ENCODE measurements at regions not wholly inside any gene's neighbourhood (a gene's known extent, or its start where the extent isn't known, plus 50 kb on each side); places are given as distances from the start of the nearest gene placed in this dataset.

GRCh38 chr17:70473049-70473448 is 303.7 kb downstream of the KCNJ2 start:
- Histone ChIP-seq H3K4me3 (no peak overlapping the region), H3K9me3 (peaks cover 0 to 7% (median 0%) of the 10 kb centered on the region in 4 donors), H3K27me3 (no peaks in the 10 kb centered on the region), H3K27ac (no peak overlapping the region), H3K4me1 (no peaks in the 10 kb centered on the region), H3K36me3 (no peaks in the 10 kb centered on the region)
- DNase-seq, result no peak
- intact Hi-C loops (cut with DNase I; ENCODE audit: low total_unique reads), result no loop called here
- no peak for TF ChIP-seq EP300 (IDR thresholded peaks at IDR 0.05)
- no peak for TF ChIP-seq POLR2A (IDR thresholded peaks at IDR 0.05)
- no peak for TF ChIP-seq CTCF (IDR thresholded peaks at IDR 0.05)
- no peak for TF ChIP-seq POLR2AphosphoS5 (IDR thresholded peaks at IDR 0.05)
- 83 to 96% (median 95%) methylated on average over 3 to 4 of the region's 4 CpGs for WGBS, 5 donors

DNA sequence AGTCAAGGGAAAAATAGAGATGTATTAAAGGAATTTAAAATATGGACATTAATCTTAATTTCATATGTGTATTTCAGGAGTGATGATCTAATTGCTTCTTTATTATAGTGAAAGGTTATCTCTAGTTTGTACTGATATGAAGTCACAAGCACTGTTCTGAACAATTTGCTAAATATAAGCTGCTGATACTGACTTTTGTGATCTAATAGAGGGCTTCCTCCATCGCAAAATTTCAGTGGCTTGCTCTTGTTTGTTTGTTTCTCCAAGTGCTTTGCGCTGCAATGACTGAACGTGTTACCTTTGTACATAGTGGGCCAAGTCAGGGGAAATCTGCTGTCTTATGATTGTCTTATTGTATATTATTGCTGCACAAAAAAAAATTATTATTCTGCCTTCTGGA is 307.0 kb downstream of the KCNJ2 start:
- intact Hi-C loops (cut with DNase I; ENCODE audit: low total_unique reads), result no loop called here
- no peaks in the 10 kb centered on the region for H3K36me3 ChIP-seq

DNA sequence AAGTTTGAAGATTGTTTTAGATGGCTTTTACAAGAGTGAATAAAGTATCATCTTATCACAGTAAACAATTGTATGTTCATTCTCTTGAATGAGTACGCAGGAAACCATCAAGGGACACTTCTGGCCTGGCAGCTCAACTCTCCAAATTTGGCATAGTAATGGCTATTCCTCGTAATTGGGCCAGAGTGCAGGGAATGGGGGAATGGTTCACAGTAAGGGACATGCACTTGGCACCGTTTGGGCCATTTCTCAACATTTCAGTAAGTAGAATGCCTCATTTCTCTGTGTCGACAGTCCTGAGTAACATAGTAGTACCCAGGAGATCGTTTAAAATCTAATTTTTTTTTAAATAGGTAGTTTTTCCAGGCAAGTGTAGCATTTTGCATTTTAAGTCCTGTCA is 309.6 kb downstream of the KCNJ2 start:
- H3K27ac ChIP-seq, result no peak overlapping the region
- no peaks in the 10 kb centered on the region for H3K27me3 ChIP-seq
- H3K4me3 ChIP-seq, result no peak overlapping the region
- peaks cover 0 to 8% (median 6%) of the 10 kb centered on the region in 4 donors for H3K9me3 ChIP-seq
- peak in 1 of 2 donors; percentile 4 for DNase-seq
- 62 to 77% (median 74%) methylated on average over 5 of the region's 5 CpGs for WGBS, 5 donors
- TF ChIP-seq POLR2AphosphoS5 (IDR thresholded peaks at IDR 0.05) (no peak), EP300 (IDR thresholded peaks at IDR 0.05) (no peak), CTCF (IDR thresholded peaks at IDR 0.05) (no peak), POLR2A (IDR thresholded peaks at IDR 0.05) (no peak)
- intact Hi-C loops (cut with DNase I; ENCODE audit: low total_unique reads), result no loop called here
- no peaks in the 10 kb centered on the region for H3K4me1 ChIP-seq
- no peaks in the 10 kb centered on the region for H3K36me3 ChIP-seq

More for the DNA sequence above, 307.0 kb downstream of the KCNJ2 start:
- DNase-seq, result no peak
- TF ChIP-seq POLR2A (IDR thresholded peaks at IDR 0.05), result no peak
- TF ChIP-seq EP300 (IDR thresholded peaks at IDR 0.05), result no peak
- TF ChIP-seq POLR2AphosphoS5 (IDR thresholded peaks at IDR 0.05), result no peak
- TF ChIP-seq CTCF (IDR thresholded peaks at IDR 0.05), result no peak
- H3K27me3 ChIP-seq, result no peaks in the 10 kb centered on the region
- WGBS, 5 donors, result 48 to 72% (median 63%) methylated on average over 3 of the region's 3 CpGs
- peaks cover 0 to 7% (median 0%) of the 10 kb centered on the region in 4 donors for H3K9me3 ChIP-seq
- H3K27ac ChIP-seq, result no peak overlapping the region
- H3K4me3 ChIP-seq, result no peak overlapping the region
- no peaks in the 10 kb centered on the region for H3K4me1 ChIP-seq

GRCh38 chr17:70479779-70480178 is 310.4 kb downstream of the KCNJ2 start:
- Histone ChIP-seq H3K27me3 (no peaks in the 10 kb centered on the region), H3K27ac (no peak overlapping the region), H3K36me3 (no peaks in the 10 kb centered on the region), H3K9me3 (peaks cover 0 to 14% (median 11%) of the 10 kb centered on the region in 4 donors), H3K4me1 (no peaks in the 10 kb centered on the region), H3K4me3 (no peak overlapping the region)
- no peak for DNase-seq
- intact Hi-C loops (cut with DNase I; ENCODE audit: low total_unique reads), result no loop called here
- no peak for TF ChIP-seq POLR2A (IDR thresholded peaks at IDR 0.05)

- Histone ChIP-seq H3K4me3 (no peak overlapping the region), H3K27ac (no peak overlapping the region), H3K27me3 (no peaks in the 10 kb centered on the region), H3K36me3 (no peaks in the 10 kb centered on the region), H3K9me3 (peaks cover 0 to 14% (median 11%) of the 10 kb centered on the region in 4 donors), H3K4me1 (no peaks in the 10 kb centered on the region)
- WGBS, 5 donors, result 70 to 97% (median 89%) methylated on average over 3 of the region's 3 CpGs
- TF ChIP-seq POLR2A (IDR thresholded peaks at IDR 0.05), result no peak
- no peak for TF ChIP-seq CTCF (IDR thresholded peaks at IDR 0.05)
- intact Hi-C loops (cut with DNase I; ENCODE audit: low total_unique reads), result no loop called here
- DNase-seq, result no peak
Observed at GRCh38 chr17:70483624-70484023, 314.3 kb downstream of the KCNJ2 start.

Measured in stomach (tissue), 8 donors.